GM18520 (cell line): ENCODE measurements at regions not wholly inside any gene's neighbourhood (a gene's known extent, or its start where the extent isn't known, plus 50 kb on each side); places are given as distances from the start of the nearest gene placed in this dataset.
"Not testable (repeated sequence)": the region's sequence is repeated elsewhere in the genome, so short reads cannot be mapped to it uniquely, and the experiment has no call there.

Source experiments
- ATAC-seq: cut with Tn5 transposase; IDR thresholded peaks from one replicate; pipeline ENCODE4 v1.9.1; 2021; ENCODE audit not compliant: unreplicated experiment

GRCh38 chr5:109580225-109580624 lies 109.5 kb upstream of the MAN2A1 start:
- no peak for ATAC-seq

GRCh38 chr5:109575506-109575905 lies 114.2 kb upstream of the MAN2A1 start:
- ATAC-seq: no peak

- no peak for ATAC-seq
Measured at GRCh38 chr5:109574985-109575384, 114.7 kb upstream of the MAN2A1 start.

GRCh38 chr5:109573766-109574165 lies 116.0 kb upstream of the MAN2A1 start:
- no peak for ATAC-seq

GRCh38 chr5:109573256-109573655 lies 116.5 kb upstream of the MAN2A1 start:
- ATAC-seq: no peak

- ATAC-seq: no peak
Measured at GRCh38 chr5:109571785-109572184, 117.9 kb upstream of the MAN2A1 start.

- no peak for ATAC-seq
Measured at GRCh38 chr5:109570362-109570874, 119.3 kb upstream of the MAN2A1 start.

GRCh38 chr5:109567374-109568044 lies 122.2 kb upstream of the MAN2A1 start:
- no peak for ATAC-seq

GRCh38 chr5:109566361-109566760 lies 123.4 kb upstream of the MAN2A1 start:
- ATAC-seq: no peak

GRCh38 chr5:109563739-109564138 lies 126.0 kb upstream of the MAN2A1 start:
- no peak for ATAC-seq

GRCh38 chr5:109563189-109563588 lies 126.5 kb upstream of the MAN2A1 start:
- ATAC-seq: no peak

- ATAC-seq: no peak
Measured at GRCh38 chr5:109562441-109562840, 127.3 kb upstream of the MAN2A1 start.

GRCh38 chr5:109561447-109561846 lies 128.3 kb upstream of the MAN2A1 start:
- ATAC-seq: no peak

- no peak for ATAC-seq
Measured at GRCh38 chr5:109560554-109560953, 129.2 kb upstream of the MAN2A1 start.

GRCh38 chr5:109558952-109559351 lies 130.8 kb upstream of the MAN2A1 start:
- ATAC-seq: no peak

GRCh38 chr5:109558364-109558763 lies 131.4 kb upstream of the MAN2A1 start:
- ATAC-seq: no peak

GRCh38 chr5:109553846-109554245 lies 135.9 kb upstream of the MAN2A1 start:
- no peak for ATAC-seq

GRCh38 chr5:109551234-109551633 lies 138.5 kb upstream of the MAN2A1 start:
- not testable (repeated sequence) for ATAC-seq

- ATAC-seq: no peak
Measured at GRCh38 chr5:109550077-109550476, 139.7 kb upstream of the MAN2A1 start.

GRCh38 chr5:109546461-109546860 lies 136.7 kb upstream of the PJA2 start:
- ATAC-seq: no peak

- ATAC-seq: not testable (repeated sequence)
Measured at GRCh38 chr5:109544873-109545272, 135.1 kb upstream of the PJA2 start.

GRCh38 chr5:109538692-109539091 lies 128.9 kb upstream of the PJA2 start:
- ATAC-seq: not testable (repeated sequence)

GRCh38 chr5:109535090-109535489 lies 125.3 kb upstream of the PJA2 start:
- ATAC-seq: not testable (repeated sequence)
